Thyroid gland (tissue), 4 donors: ENCODE measurements at regions not wholly inside any gene's neighbourhood (a gene's known extent, or its start where the extent isn't known, plus 50 kb on each side); places are given as distances from the start of the nearest gene placed in this dataset.

Source experiments
- DNase-seq, 2 donors: peaks; one replicate each; pipeline ENCODE4 v3.0.0-alpha.2; 2019
- H3K27ac ChIP-seq, 3 donors: fragments of 200-600 bp; sonication (generic); 1 replicate in 2 of 3; 2 replicates in 1 of 3; pipeline ENCODE4 v1.5.1; 2016 to 2019; ENCODE audit warnings: mild to moderate bottlenecking in 1 of 3, moderate library complexity in 1 of 3
- H3K27me3 ChIP-seq: fragments of 200-600 bp; sonication (generic); one replicate; pipeline ENCODE4 v1.5.1; 2019
- H3K36me3 ChIP-seq, 2 donors: fragments of 200-600 bp; sonication (generic); one replicate each; pipeline ENCODE4 v1.5.1; 2016 to 2019
- H3K4me1 ChIP-seq, 2 donors: fragments of 200-600 bp; sonication (generic); one replicate each; pipeline ENCODE4 v1.5.1; 2017 to 2019
- H3K4me3 ChIP-seq, 3 donors: fragments of 200-600 bp; sonication (generic); replicated peaks in 1 of 3; 1 replicate in 2 of 3; 2 replicates in 1 of 3; pipeline ENCODE4 v1.5.1; 2016; ENCODE audit warnings: mild to moderate bottlenecking in 1 of 3
- H3K9me3 ChIP-seq: fragments of 200-600 bp; sonication (generic); one replicate; pipeline ENCODE4 v1.5.1; 2017
- POLR2A ChIP-seq, 2 donors: fragments of 450-650 bp; IDR thresholded peaks; one replicate each; pipeline ENCODE4 v1.6.1; 2017; ENCODE audit warnings: antibody characterized with exemption in 2 of 2, mild to moderate bottlenecking in 2 of 2, moderate library complexity in 1 of 2
- WGBS, 2 donors: methylation state at CpG; one replicate each; pipeline ENCODE4 v1.1.5; 2017; 5-methylcytosine and 5-hydroxymethylcytosine counted together
- intact Hi-C: fragments of 100-400 bp; cut with DNase I; formaldehyde crosslinking; loops from one replicate; pipeline ENCODE4 v1.15.1; 2023
- TF ChIP-seq, protein P1 (sequence below), 6 experiments: fragments of 200-600 bp in 3 of 6; fragments of 450-650 bp in 3 of 6; sonication (generic) in 3 of 6; IDR thresholded peaks; one replicate each; pipeline ENCODE4 v1.5.1; 2016 to 2019; ENCODE audit warnings: antibody characterized with exemption in 6 of 6, mild to moderate bottlenecking in 2 of 6, inconsistent platforms in 1 of 6, moderate library complexity in 1 of 6

DNA sequence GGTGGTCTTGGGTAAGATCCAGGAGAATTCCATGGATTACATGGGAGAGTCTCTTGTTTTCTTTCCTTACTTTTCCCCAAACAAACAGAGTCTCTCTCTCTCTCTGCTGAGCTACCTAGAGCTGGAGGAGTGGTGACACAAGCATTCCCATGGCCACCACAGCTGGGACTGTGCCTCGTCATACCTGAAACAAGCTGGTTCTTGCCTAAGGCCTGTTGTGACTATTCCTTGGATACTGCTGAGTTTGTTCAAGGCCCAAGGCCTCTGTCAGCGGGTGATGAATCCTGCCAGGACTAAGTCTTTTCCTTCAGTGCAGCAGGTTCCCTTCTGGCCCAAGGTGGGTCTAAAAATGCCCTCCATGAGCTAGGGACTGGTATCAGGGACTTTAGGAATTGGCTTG is 378.1 kb upstream of the ZNF385D start:
- H3K27ac ChIP-seq, result no peak overlapping the region
- intact Hi-C loops, result no loop called here
- WGBS, 2 donors, result 87 to 94% methylated on average over 2 of the region's 2 CpGs

DNA sequence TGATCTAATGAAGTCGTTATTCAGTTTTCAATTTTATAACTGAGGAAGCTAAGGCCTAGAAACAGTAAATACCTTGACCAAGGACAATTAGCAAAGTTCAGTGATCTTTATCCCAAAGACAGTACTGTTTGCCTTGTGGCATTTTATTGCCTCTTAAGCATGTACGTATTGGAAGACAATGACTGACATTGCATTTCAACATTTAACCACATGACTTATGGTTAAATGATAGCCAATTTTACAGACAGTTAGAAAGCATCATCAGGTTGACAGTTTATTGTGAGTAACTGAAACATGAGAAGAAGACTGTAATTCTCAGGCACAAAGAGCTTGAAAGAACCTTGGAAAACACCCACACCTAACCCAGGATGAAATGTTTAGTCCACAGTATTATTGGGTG is 390.8 kb upstream of the ZNF385D start:
- no peak for DNase-seq
- 68 to 78% methylated on average over 2 of the region's 2 CpGs for WGBS, 2 donors
- Histone ChIP-seq H3K9me3 (no peaks in the 10 kb centered on the region), H3K4me3 (no peak overlapping the region), H3K36me3 (no peaks in the 10 kb centered on the region), H3K27me3 (no peaks in the 10 kb centered on the region), H3K27ac (no peak overlapping the region), H3K4me1 (no peaks in the 10 kb centered on the region)
- intact Hi-C loops, result no loop called here
- TF ChIP-seq, protein P1, sequence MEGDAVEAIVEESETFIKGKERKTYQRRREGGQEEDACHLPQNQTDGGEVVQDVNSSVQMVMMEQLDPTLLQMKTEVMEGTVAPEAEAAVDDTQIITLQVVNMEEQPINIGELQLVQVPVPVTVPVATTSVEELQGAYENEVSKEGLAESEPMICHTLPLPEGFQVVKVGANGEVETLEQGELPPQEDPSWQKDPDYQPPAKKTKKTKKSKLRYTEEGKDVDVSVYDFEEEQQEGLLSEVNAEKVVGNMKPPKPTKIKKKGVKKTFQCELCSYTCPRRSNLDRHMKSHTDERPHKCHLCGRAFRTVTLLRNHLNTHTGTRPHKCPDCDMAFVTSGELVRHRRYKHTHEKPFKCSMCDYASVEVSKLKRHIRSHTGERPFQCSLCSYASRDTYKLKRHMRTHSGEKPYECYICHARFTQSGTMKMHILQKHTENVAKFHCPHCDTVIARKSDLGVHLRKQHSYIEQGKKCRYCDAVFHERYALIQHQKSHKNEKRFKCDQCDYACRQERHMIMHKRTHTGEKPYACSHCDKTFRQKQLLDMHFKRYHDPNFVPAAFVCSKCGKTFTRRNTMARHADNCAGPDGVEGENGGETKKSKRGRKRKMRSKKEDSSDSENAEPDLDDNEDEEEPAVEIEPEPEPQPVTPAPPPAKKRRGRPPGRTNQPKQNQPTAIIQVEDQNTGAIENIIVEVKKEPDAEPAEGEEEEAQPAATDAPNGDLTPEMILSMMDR (IDR thresholded peaks at IDR 0.05), result no peak
- TF ChIP-seq POLR2A (IDR thresholded peaks at IDR 0.05), result no peak

More for the DNA sequence above, 378.1 kb upstream of the ZNF385D start:
- DNase-seq, result no peak
- Histone ChIP-seq H3K27me3 (no peaks in the 10 kb centered on the region), H3K36me3 (no peaks in the 10 kb centered on the region), H3K4me1 (no peaks in the 10 kb centered on the region), H3K4me3 (no peak overlapping the region), H3K9me3 (no peaks in the 10 kb centered on the region)
- TF ChIP-seq, protein P1 (IDR thresholded peaks at IDR 0.05), result no peak
- no peak for TF ChIP-seq POLR2A (IDR thresholded peaks at IDR 0.05)

DNA sequence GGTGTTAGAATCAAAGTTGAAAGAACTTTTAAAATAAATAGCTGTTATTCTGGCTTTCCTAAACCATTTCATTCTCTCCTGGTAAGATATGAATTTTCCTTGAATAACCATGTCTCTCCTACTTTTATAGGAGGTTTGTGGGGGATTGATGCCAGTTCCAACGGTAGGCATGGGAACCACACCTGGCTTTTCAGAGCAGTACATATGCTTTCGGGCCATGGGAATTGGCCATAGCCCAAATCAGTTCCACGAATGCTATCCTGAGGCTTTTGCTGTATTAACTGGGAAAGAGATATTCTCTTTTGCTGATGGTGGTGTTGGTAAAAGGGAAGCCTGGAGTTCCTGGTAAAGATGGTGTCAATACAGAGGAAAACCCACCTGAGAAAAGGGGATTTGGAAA is 396.2 kb upstream of the ZNF385D start:
- intact Hi-C loops, result no loop called here
- Histone ChIP-seq H3K27me3 (no peaks in the 10 kb centered on the region), H3K4me3 (no peak overlapping the region), H3K27ac (no peak overlapping the region), H3K36me3 (no peaks in the 10 kb centered on the region), H3K4me1 (no peaks in the 10 kb centered on the region), H3K9me3 (no peaks in the 10 kb centered on the region)
- WGBS, 2 donors, result 88 to 93% methylated on average over 3 of the region's 3 CpGs
- TF ChIP-seq, protein P1 (IDR thresholded peaks at IDR 0.05), result no peak
- no peak for TF ChIP-seq POLR2A (IDR thresholded peaks at IDR 0.05)
- no peak for DNase-seq

DNA sequence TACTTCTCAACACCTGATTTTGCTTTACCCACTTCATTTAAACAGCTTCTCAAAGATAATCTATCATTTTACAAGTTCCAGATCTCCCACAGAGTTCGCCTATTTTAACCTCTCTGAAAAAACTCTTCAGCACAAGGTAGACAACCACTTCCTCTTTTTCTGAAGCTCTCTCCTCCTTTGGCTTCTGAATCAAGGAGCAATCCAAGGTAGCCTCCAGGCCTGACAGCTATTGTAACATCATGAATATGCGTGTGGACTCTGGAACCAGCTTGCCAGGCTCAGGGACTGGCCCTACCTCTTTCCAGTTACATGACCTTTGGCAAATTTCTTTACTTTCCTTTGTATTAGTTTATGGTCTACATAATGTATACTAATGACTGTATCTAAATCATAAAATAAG is 405.9 kb upstream of the ZNF385D start:
- Histone ChIP-seq H3K4me3 (no peak overlapping the region), H3K27me3 (no peaks in the 10 kb centered on the region), H3K9me3 (no peaks in the 10 kb centered on the region), H3K4me1 (no peaks in the 10 kb centered on the region), H3K27ac (no peak overlapping the region), H3K36me3 (no peaks in the 10 kb centered on the region)
- intact Hi-C loops, result no loop called here
- no peak for DNase-seq
- 72 to 88% methylated on average over 2 of the region's 2 CpGs for WGBS, 2 donors
- TF ChIP-seq, protein P1 (IDR thresholded peaks at IDR 0.05), result no peak
- TF ChIP-seq POLR2A (IDR thresholded peaks at IDR 0.05), result no peak

DNA sequence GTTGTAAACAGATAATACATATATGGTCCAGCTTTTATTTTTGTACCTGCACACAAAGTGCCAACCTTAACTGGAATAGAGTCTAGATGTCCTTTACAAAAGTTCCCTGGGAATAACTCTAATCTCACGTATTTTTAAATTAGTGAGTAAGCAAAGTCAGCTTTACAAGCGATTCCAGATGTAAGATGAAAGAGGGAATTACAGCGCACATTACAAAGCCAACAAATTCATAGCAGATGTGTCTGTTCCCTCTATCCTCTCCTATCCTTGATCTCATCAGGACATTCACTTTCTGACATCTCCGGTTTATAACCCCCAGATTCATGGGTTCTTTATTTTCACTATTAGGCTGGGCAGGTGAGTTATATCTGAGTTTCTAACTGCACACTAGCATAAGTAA is 406.8 kb upstream of the ZNF385D start:
- no peaks in the 10 kb centered on the region for H3K36me3 ChIP-seq
- no peak for DNase-seq
- 92 to 95% methylated on average over 4 of the region's 4 CpGs for WGBS, 2 donors
- TF ChIP-seq, protein P1 (IDR thresholded peaks at IDR 0.05), result no peak
- TF ChIP-seq POLR2A (IDR thresholded peaks at IDR 0.05), result no peak
- no peak overlapping the region for H3K4me3 ChIP-seq
- H3K27me3 ChIP-seq, result no peaks in the 10 kb centered on the region
- H3K27ac ChIP-seq, result no peak overlapping the region
- no peaks in the 10 kb centered on the region for H3K4me1 ChIP-seq
- H3K9me3 ChIP-seq, result no peaks in the 10 kb centered on the region
- intact Hi-C loops, result no loop called here
